Fibroblast of lung (primary cell): ENCODE measurements at regions not wholly inside any gene's neighbourhood (a gene's known extent, or its start where the extent isn't known, plus 50 kb on each side); places are given as distances from the start of the nearest gene placed in this dataset.

Source experiments
- EZH2 ChIP-seq: IDR thresholded peaks from 2 replicates; pipeline ENCODE4 v1.5.1; 2012; ENCODE audit warnings: low read length, control low read depth, mild to moderate bottlenecking; ENCODE audit errors: missing control alignments
- TF ChIP-seq, protein P1 (sequence below), 2 donors: IDR thresholded peaks in 1 of 2; conservative IDR thresholded peaks in 1 of 2; 1 replicate in 1 of 2; 2 replicates in 1 of 2; pipeline ENCODE4 v1.5.1; 2011 to 2012; ENCODE audit warnings: low read length in 2 of 2, control low read depth in 1 of 2, inconsistent platforms in 1 of 2, low read depth in 1 of 2, mild to moderate bottlenecking in 1 of 2

DNA sequence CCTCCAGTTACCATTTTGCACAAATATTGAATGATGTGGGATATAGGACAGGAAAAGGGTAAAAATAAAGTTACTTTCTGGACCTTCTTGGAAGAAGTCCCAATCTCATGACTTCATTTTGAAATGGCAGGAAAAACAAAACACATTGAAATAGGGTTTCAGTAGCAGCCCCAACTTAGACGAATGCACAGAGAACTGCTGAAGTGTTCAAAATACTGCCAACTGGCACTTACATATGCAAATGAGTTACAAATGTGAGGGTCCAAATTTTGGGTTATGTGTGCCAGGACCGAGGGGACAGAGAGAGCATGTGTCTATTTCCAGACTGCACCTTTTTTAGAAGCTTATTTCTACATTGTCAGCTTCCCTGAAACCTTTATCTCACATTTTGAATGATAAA is 112.9 kb upstream of the CCDC68 start:
- TF ChIP-seq, protein P1, sequence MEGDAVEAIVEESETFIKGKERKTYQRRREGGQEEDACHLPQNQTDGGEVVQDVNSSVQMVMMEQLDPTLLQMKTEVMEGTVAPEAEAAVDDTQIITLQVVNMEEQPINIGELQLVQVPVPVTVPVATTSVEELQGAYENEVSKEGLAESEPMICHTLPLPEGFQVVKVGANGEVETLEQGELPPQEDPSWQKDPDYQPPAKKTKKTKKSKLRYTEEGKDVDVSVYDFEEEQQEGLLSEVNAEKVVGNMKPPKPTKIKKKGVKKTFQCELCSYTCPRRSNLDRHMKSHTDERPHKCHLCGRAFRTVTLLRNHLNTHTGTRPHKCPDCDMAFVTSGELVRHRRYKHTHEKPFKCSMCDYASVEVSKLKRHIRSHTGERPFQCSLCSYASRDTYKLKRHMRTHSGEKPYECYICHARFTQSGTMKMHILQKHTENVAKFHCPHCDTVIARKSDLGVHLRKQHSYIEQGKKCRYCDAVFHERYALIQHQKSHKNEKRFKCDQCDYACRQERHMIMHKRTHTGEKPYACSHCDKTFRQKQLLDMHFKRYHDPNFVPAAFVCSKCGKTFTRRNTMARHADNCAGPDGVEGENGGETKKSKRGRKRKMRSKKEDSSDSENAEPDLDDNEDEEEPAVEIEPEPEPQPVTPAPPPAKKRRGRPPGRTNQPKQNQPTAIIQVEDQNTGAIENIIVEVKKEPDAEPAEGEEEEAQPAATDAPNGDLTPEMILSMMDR (conservative IDR thresholded peaks at IDR 0.05 in 1 of 2, IDR thresholded peaks at IDR 0.05 in 1 of 2; ENCODE audit: low read depth in 1 of 2, low read length in 2 of 2) = no peak
- TF ChIP-seq EZH2 = no peak
